HEK293 (cell line): ENCODE measurements at regions not wholly inside any gene's neighbourhood (a gene's known extent, or its start where the extent isn't known, plus 50 kb on each side); places are given as distances from the start of the nearest gene placed in this dataset.

Source experiments
- CTCF ChIA-PET: fragments of 350-600 bp; formaldehyde crosslinking; extraction: SDS; loops from one replicate; lab custom pipeline; 2021; ENCODE audit warnings: antibody characterized with exemption; lab: Yijun Ruan, JAX
- POLR2A ChIA-PET: fragments of 300-600 bp; formaldehyde crosslinking; extraction: SDS; loops from one replicate; lab custom pipeline; 2020; ENCODE audit warnings: antibody characterized with exemption, inconsistent platforms; lab: Yijun Ruan, JAX
- H3K27ac ChIP-seq: fragments of 200-500 bp; sonication (Bioruptor generic); 2 replicates; pipeline ENCODE4 v1.5.1; 2014; ENCODE audit warnings: low read depth, low read length, control low read depth, inconsistent platforms; ENCODE audit errors: extremely low read depth
- H3K36me3 ChIP-seq, 2 experiments: fragments of 200-500 bp in 1 of 2; sonication (Bioruptor generic) in 1 of 2; 1 replicate in 1 of 2; 2 replicates in 1 of 2; pipeline ENCODE4 v1.5.1; 2014 to 2017; ENCODE audit warnings: inconsistent platforms in 2 of 2, low read length in 2 of 2; ENCODE audit not compliant: control insufficient read depth in 2 of 2, insufficient read depth in 1 of 2
- H3K4me1 ChIP-seq: fragments of 200-500 bp; sonication (Bioruptor generic); 2 replicates; pipeline ENCODE4 v1.5.1; 2014; ENCODE audit warnings: mild to moderate bottlenecking, low read length, inconsistent platforms; ENCODE audit not compliant: control insufficient read depth, insufficient read depth
- H3K4me3 ChIP-seq: 2 replicates; pipeline ENCODE4 v1.5.1; 2011; ENCODE audit warnings: low read depth, mild to moderate bottlenecking, control low read depth, low read length, moderate library complexity
- H3K9me3 ChIP-seq: fragments of 200-500 bp; sonication (Bioruptor generic); 2 replicates; pipeline ENCODE4 v1.5.1; 2014; ENCODE audit warnings: low read depth, low read length, inconsistent platforms; ENCODE audit not compliant: control insufficient read depth, insufficient read depth
- EGR2 ChIP-seq: fragments of 450-650 bp; formaldehyde crosslinking; IDR thresholded peaks from 2 replicates; pipeline ENCODE4 v1.5.1; 2016; ENCODE audit warnings: low read depth, missing biosample characterization, missing genetic modification characterization
- HOXD13 ChIP-seq: sonication (generic); formaldehyde crosslinking; IDR thresholded peaks from 2 replicates; pipeline ENCODE4 v1.8.0; 2022; ENCODE audit warnings: missing genetic modification reagents, borderline replicate concordance
- IKZF3 ChIP-seq: fragments of 450-650 bp; IDR thresholded peaks from 2 replicates; pipeline ENCODE4 v1.5.0; 2018; ENCODE audit warnings: missing biosample characterization, mild to moderate bottlenecking, missing genetic modification characterization, moderate library complexity
- KLF7 ChIP-seq: fragments of 450-650 bp; formaldehyde crosslinking; IDR thresholded peaks from 2 replicates; pipeline ENCODE4 v1.5.1; 2016; ENCODE audit warnings: missing biosample characterization, missing genetic modification characterization, borderline replicate concordance
- RBAK ChIP-seq: fragments of 450-650 bp; formaldehyde crosslinking; IDR thresholded peaks from 2 replicates; pipeline ENCODE4 v1.5.1; 2016; ENCODE audit warnings: missing biosample characterization, missing genetic modification characterization
- SALL2 ChIP-seq: fragments of 450-650 bp; formaldehyde crosslinking; IDR thresholded peaks from 2 replicates; pipeline ENCODE4 v1.5.0; 2017; ENCODE audit warnings: missing biosample characterization, mild to moderate bottlenecking, missing genetic modification characterization, borderline replicate concordance
- ZNF133 ChIP-seq: fragments of 450-650 bp; formaldehyde crosslinking; IDR thresholded peaks from 2 replicates; pipeline ENCODE4 v1.5.1; 2016; ENCODE audit warnings: missing biosample characterization, missing genetic modification characterization
- ZNF175 ChIP-seq: fragments of 450-650 bp; formaldehyde crosslinking; IDR thresholded peaks from 2 replicates; pipeline ENCODE4 v1.5.1; 2016; ENCODE audit warnings: missing biosample characterization, missing genetic modification characterization
- ZNF18 ChIP-seq: fragments of 450-650 bp; formaldehyde crosslinking; IDR thresholded peaks from 2 replicates; pipeline ENCODE4 v1.5.1; 2016; ENCODE audit warnings: missing biosample characterization, missing genetic modification characterization
- ZNF214 ChIP-seq: fragments of 450-650 bp; formaldehyde crosslinking; IDR thresholded peaks from 2 replicates; pipeline ENCODE4 v1.5.1; 2017; ENCODE audit warnings: missing biosample characterization, mild to moderate bottlenecking, missing genetic modification characterization, borderline replicate concordance
- ZNF280D ChIP-seq: fragments of 450-650 bp; formaldehyde crosslinking; IDR thresholded peaks from 2 replicates; pipeline ENCODE4 v1.5.1; 2016; ENCODE audit warnings: missing biosample characterization, missing genetic modification characterization
- ZNF398 ChIP-seq: fragments of 450-650 bp; formaldehyde crosslinking; IDR thresholded peaks from 2 replicates; pipeline ENCODE4 v1.5.1; 2017; ENCODE audit warnings: missing biosample characterization, missing genetic modification characterization
- ZNF518A ChIP-seq: fragments of 450-650 bp; formaldehyde crosslinking; conservative IDR thresholded peaks from 2 replicates; pipeline ENCODE4 v1.5.1; 2016; ENCODE audit warnings: low read depth, missing biosample characterization, missing genetic modification characterization
- ZNF660 ChIP-seq: fragments of 450-650 bp; IDR thresholded peaks from 2 replicates; pipeline ENCODE4 v1.5.1; 2018; ENCODE audit warnings: missing biosample characterization, mild to moderate bottlenecking, missing genetic modification characterization
- TF ChIP-seq, protein P1 (sequence below): fragments of 450-650 bp; formaldehyde crosslinking; IDR thresholded peaks from 2 replicates; pipeline ENCODE4 v1.5.1; 2017; ENCODE audit warnings: missing biosample characterization, missing genetic modification characterization

DNA sequence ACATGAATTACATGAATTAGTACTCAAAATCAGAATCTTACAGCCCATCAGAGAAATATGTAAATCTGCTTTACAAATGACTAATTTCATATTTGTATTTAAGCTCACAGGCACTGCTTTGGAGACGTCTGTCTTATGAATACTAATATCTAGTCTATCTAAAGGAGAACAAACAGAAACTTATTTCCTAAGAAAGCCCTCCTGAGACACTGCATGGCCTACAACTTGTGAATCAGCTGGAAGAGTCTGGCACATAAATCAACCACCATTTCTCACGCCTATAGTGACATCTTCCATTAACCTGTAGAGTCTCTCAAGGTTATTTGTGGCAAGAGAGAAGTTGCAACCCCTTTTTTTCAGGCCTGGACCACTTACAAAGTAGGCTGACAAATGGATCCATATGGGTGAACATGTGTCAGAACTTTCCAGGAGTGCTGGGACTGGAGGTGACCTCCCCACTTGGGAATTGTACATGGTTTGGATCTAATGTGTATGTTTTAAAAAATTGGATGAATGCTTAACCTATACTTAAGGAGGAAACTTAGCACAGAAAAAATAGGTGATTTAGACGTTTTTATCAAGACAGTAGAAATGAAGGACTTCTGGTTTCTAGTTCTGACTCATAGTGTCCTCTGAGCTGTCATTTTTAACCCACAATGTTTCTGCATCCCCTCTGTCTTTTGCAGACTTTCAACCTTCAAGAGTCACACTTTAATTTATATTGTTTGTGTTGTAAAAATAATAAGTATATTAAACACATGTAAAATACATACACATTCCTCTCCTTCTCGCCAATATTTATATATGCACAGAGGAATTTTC is 83.2 kb upstream of the ARHGAP24 start:
- no peak overlapping the region for H3K4me3 ChIP-seq
- H3K4me1 ChIP-seq: no peaks in the 10 kb centered on the region
- H3K9me3 ChIP-seq: no peaks in the 10 kb centered on the region
- POLR2A ChIA-PET: no interaction called here
- TF ChIP-seq SALL2 (tag by site-specific recombination) (no peak), ZNF133 (tag by site-specific recombination) (peak; percentile 39; the same call in 1 of the 2 replicates), ZNF398 (tag by site-specific recombination) (no peak), ZNF175 (tag by site-specific recombination) (no peak), KLF7 (tag by site-specific recombination) (no peak), IKZF3 (tag by site-specific recombination) (no peak)
- TF ChIP-seq, protein P1, sequence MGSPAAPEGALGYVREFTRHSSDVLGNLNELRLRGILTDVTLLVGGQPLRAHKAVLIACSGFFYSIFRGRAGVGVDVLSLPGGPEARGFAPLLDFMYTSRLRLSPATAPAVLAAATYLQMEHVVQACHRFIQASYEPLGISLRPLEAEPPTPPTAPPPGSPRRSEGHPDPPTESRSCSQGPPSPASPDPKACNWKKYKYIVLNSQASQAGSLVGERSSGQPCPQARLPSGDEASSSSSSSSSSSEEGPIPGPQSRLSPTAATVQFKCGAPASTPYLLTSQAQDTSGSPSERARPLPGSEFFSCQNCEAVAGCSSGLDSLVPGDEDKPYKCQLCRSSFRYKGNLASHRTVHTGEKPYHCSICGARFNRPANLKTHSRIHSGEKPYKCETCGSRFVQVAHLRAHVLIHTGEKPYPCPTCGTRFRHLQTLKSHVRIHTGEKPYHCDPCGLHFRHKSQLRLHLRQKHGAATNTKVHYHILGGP (tag by site-specific recombination): no peak
- no peak overlapping the region for H3K27ac ChIP-seq
- H3K36me3 ChIP-seq: no peaks in the 10 kb centered on the region
- CTCF ChIA-PET: interaction anchor here (1.3 kb wide), 1 partner anchor 21 kb away, joined by 7 read pairs; no protein-coding TSS in a partner anchor

GRCh38 chr4:85393201-85393600 is 81.7 kb upstream of the ARHGAP24 start:
- Histone ChIP-seq H3K36me3 (no peaks in the 10 kb centered on the region), H3K4me3 (no peak overlapping the region), H3K4me1 (no peaks in the 10 kb centered on the region), H3K9me3 (no peaks in the 10 kb centered on the region), H3K27ac (no peak overlapping the region)
- CTCF ChIA-PET: no interaction called here
- POLR2A ChIA-PET: no interaction called here
- TF ChIP-seq ZNF133 (tag by site-specific recombination) (no peak), RBAK (tag by site-specific recombination) (no peak), ZNF660 (tag by site-specific recombination) (no peak), ZNF18 (no peak), ZNF518A (no peak), HOXD13 (no peak), EGR2 (tag by site-specific recombination) (no peak), ZNF280D (tag by site-specific recombination) (no peak), ZNF214 (no peak)
